ENCODE measurements at regions not wholly inside any gene's neighbourhood (a gene's known extent, or its start where the extent isn't known, plus 50 kb on each side); places are given as distances from the start of the nearest gene placed in this dataset.

GRCh38 chr16:54508351-54508750, 221.8 kb upstream of the IRX3 start:
- no peak overlapping the region for H2BK5ac ChIP-seq (ENCODE audit: low read depth, low read length, poor library complexity, severe bottlenecking)
- H2BK12ac ChIP-seq (ENCODE audit: low read length in 2 of 2): no peak overlapping the region
- 84% methylated on average over 12 of the region's 12 CpGs for WGBS
- H3K23ac ChIP-seq (ENCODE audit: low read length in 2 of 2): no peak overlapping the region
- H2BK15ac ChIP-seq (ENCODE audit: low read depth, poor library complexity, severe bottlenecking): no peak overlapping the region
- H3K79me1 ChIP-seq (replicated peaks; ENCODE audit: low read length, poor library complexity, severe bottlenecking): no peaks in the 10 kb centered on the region
- peaks cover 2% of the 10 kb centered on the region for H3K4me1 ChIP-seq (ENCODE audit: control insufficient read depth, insufficient read depth, low read depth, low read length)
- no peak for DNase-seq
- H3K18ac ChIP-seq (ENCODE audit: low read depth in 1 of 2, low read length in 2 of 2): no peak overlapping the region
- no peak overlapping the region for H3K27ac ChIP-seq (ENCODE audit: low read length, poor library complexity, severe bottlenecking)
- no peak overlapping the region for H2BK120ac ChIP-seq (ENCODE audit: low read depth, low read length)
- no peaks in the 10 kb centered on the region for H3K36me3 ChIP-seq (ENCODE audit: control insufficient read depth in 1 of 2, insufficient read depth in 2 of 2, low read depth in 1 of 2, low read length in 2 of 2)
- H3K14ac ChIP-seq (ENCODE audit: low read length in 2 of 2): no peak overlapping the region
- H3K9me3 ChIP-seq (ENCODE audit: control insufficient read depth, low read length): no peaks in the 10 kb centered on the region
- no peak overlapping the region for H3K9ac ChIP-seq (ENCODE audit: low read length)
- no peak overlapping the region for H4K8ac ChIP-seq (ENCODE audit: low read length)
- no peak overlapping the region for H4K91ac ChIP-seq (ENCODE audit: low read length)
- H3K4me2 ChIP-seq (ENCODE audit: low read length, poor library complexity, severe bottlenecking): no peak overlapping the region
- H3K4ac ChIP-seq (ENCODE audit: low read depth in 1 of 2, low read length in 2 of 2): no peak overlapping the region
- no peak overlapping the region for H3K4me3 ChIP-seq (ENCODE audit: insufficient read depth in 1 of 2, low read depth in 1 of 2, low read length in 2 of 2)
- H2AFZ ChIP-seq (ENCODE audit: low read depth, low read length): no peak overlapping the region
- H3K27me3 ChIP-seq (ENCODE audit: control insufficient read depth in 1 of 2, insufficient read depth in 1 of 2, low read length in 2 of 2): peaks cover 0 to 40% of the 10 kb centered on the region in 2 experiments
- H2AK5ac ChIP-seq (ENCODE audit: low read length, severe bottlenecking): no peak overlapping the region

- DNase-seq: no peak
- 49% methylated on average over 10 of the region's 11 CpGs for WGBS
These were observed 220.3 kb upstream of the IRX3 start for GRCh38 chr16:54506741-54507500.

GRCh38 chr16:54506214-54506580, 219.6 kb upstream of the IRX3 start:
- Histone ChIP-seq H2BK120ac (ENCODE audit: low read depth, low read length) (no peak overlapping the region), H3K14ac (ENCODE audit: low read length in 2 of 2) (no peak overlapping the region), H2AFZ (ENCODE audit: low read depth, low read length) (no peak overlapping the region), H3K23ac (ENCODE audit: low read length in 2 of 2) (no peak overlapping the region), H3K9me3 (ENCODE audit: control insufficient read depth, low read length) (no peaks in the 10 kb centered on the region), H4K8ac (ENCODE audit: low read length) (no peak overlapping the region), H3K4me1 (ENCODE audit: control insufficient read depth, insufficient read depth, low read depth, low read length) (peaks cover 2% of the 10 kb centered on the region), H2BK5ac (ENCODE audit: low read depth, low read length, poor library complexity, severe bottlenecking) (no peak overlapping the region), H3K27ac (ENCODE audit: low read length, poor library complexity, severe bottlenecking) (no peak overlapping the region), H2BK15ac (ENCODE audit: low read depth, poor library complexity, severe bottlenecking) (no peak overlapping the region), H3K4me3 (ENCODE audit: insufficient read depth in 1 of 2, low read depth in 1 of 2, low read length in 2 of 2) (no peak overlapping the region), H3K18ac (ENCODE audit: low read depth in 1 of 2, low read length in 2 of 2) (no peak overlapping the region), H4K91ac (ENCODE audit: low read length) (no peak overlapping the region), H3K36me3 (ENCODE audit: control insufficient read depth in 1 of 2, insufficient read depth in 2 of 2, low read depth in 1 of 2, low read length in 2 of 2) (no peaks in the 10 kb centered on the region), H3K4me2 (ENCODE audit: low read length, poor library complexity, severe bottlenecking) (peak overlapping the region; percentile 57), H3K4ac (ENCODE audit: low read depth in 1 of 2, low read length in 2 of 2) (no peak overlapping the region), H3K79me1 (replicated peaks; ENCODE audit: low read length, poor library complexity, severe bottlenecking) (no peaks in the 10 kb centered on the region), H3K9ac (ENCODE audit: low read length) (no peak overlapping the region), H2BK12ac (ENCODE audit: low read length in 2 of 2) (no peak overlapping the region), H3K27me3 (ENCODE audit: control insufficient read depth in 1 of 2, insufficient read depth in 1 of 2, low read length in 2 of 2) (peaks cover 0 to 36% of the 10 kb centered on the region in 2 experiments), H2AK5ac (ENCODE audit: low read length, severe bottlenecking) (no peak overlapping the region)
- no peak for DNase-seq
- WGBS: 88% methylated on average over 7 of the region's 8 CpGs

More at GRCh38 chr16:54506741-54507500, 220.3 kb upstream of the IRX3 start:
- no peaks in the 10 kb centered on the region for H3K9me3 ChIP-seq (ENCODE audit: control insufficient read depth, low read length)
- no peak overlapping the region for H3K27ac ChIP-seq (ENCODE audit: low read length, poor library complexity, severe bottlenecking)
- H3K18ac ChIP-seq (ENCODE audit: low read depth in 1 of 2, low read length in 2 of 2): no peak overlapping the region
- H3K23ac ChIP-seq (ENCODE audit: low read length in 2 of 2): no peak overlapping the region
- peaks cover 0 to 36% of the 10 kb centered on the region in 2 experiments for H3K27me3 ChIP-seq (ENCODE audit: control insufficient read depth in 1 of 2, insufficient read depth in 1 of 2, low read length in 2 of 2)
- H2BK120ac ChIP-seq (ENCODE audit: low read depth, low read length): no peak overlapping the region
- peak overlapping the region; percentile 57 for H3K4me2 ChIP-seq (ENCODE audit: low read length, poor library complexity, severe bottlenecking)
- H3K14ac ChIP-seq (ENCODE audit: low read length in 2 of 2): no peak overlapping the region
- no peaks in the 10 kb centered on the region for H3K36me3 ChIP-seq (ENCODE audit: control insufficient read depth in 1 of 2, insufficient read depth in 2 of 2, low read depth in 1 of 2, low read length in 2 of 2)
- H4K8ac ChIP-seq (ENCODE audit: low read length): no peak overlapping the region
- H4K91ac ChIP-seq (ENCODE audit: low read length): no peak overlapping the region
- no peak overlapping the region for H2AK5ac ChIP-seq (ENCODE audit: low read length, severe bottlenecking)
- H3K9ac ChIP-seq (ENCODE audit: low read length): no peak overlapping the region
- H2BK15ac ChIP-seq (ENCODE audit: low read depth, poor library complexity, severe bottlenecking): no peak overlapping the region
- no peak overlapping the region for H3K4ac ChIP-seq (ENCODE audit: low read depth in 1 of 2, low read length in 2 of 2)
- no peak overlapping the region for H3K4me3 ChIP-seq (ENCODE audit: insufficient read depth in 1 of 2, low read depth in 1 of 2, low read length in 2 of 2)
- no peak overlapping the region for H2AFZ ChIP-seq (ENCODE audit: low read depth, low read length)
- peaks cover 2% of the 10 kb centered on the region for H3K4me1 ChIP-seq (ENCODE audit: control insufficient read depth, insufficient read depth, low read depth, low read length)
- no peak overlapping the region for H2BK12ac ChIP-seq (ENCODE audit: low read length in 2 of 2)
- no peaks in the 10 kb centered on the region for H3K79me1 ChIP-seq (replicated peaks; ENCODE audit: low read length, poor library complexity, severe bottlenecking)
- H2BK5ac ChIP-seq (ENCODE audit: low read depth, low read length, poor library complexity, severe bottlenecking): no peak overlapping the region

GRCh38 chr16:54505549-54506213, 219.1 kb upstream of the IRX3 start:
- Histone ChIP-seq H3K9ac (ENCODE audit: low read length) (no peak overlapping the region), H2BK5ac (ENCODE audit: low read depth, low read length, poor library complexity, severe bottlenecking) (no peak overlapping the region), H3K27me3 (ENCODE audit: control insufficient read depth in 1 of 2, insufficient read depth in 1 of 2, low read length in 2 of 2) (peaks cover 0 to 36% of the 10 kb centered on the region in 2 experiments), H3K14ac (ENCODE audit: low read length in 2 of 2) (no peak overlapping the region), H4K91ac (ENCODE audit: low read length) (no peak overlapping the region), H3K9me3 (ENCODE audit: control insufficient read depth, low read length) (no peaks in the 10 kb centered on the region), H2AFZ (ENCODE audit: low read depth, low read length) (no peak overlapping the region), H2AK5ac (ENCODE audit: low read length, severe bottlenecking) (no peak overlapping the region), H2BK12ac (ENCODE audit: low read length in 2 of 2) (no peak overlapping the region), H4K8ac (ENCODE audit: low read length) (no peak overlapping the region), H3K4me3 (ENCODE audit: insufficient read depth in 1 of 2, low read depth in 1 of 2, low read length in 2 of 2) (no peak overlapping the region), H3K4ac (ENCODE audit: low read depth in 1 of 2, low read length in 2 of 2) (no peak overlapping the region), H3K23ac (ENCODE audit: low read length in 2 of 2) (no peak overlapping the region), H2BK120ac (ENCODE audit: low read depth, low read length) (no peak overlapping the region), H3K27ac (ENCODE audit: low read length, poor library complexity, severe bottlenecking) (no peak overlapping the region), H3K4me1 (ENCODE audit: control insufficient read depth, insufficient read depth, low read depth, low read length) (peaks cover 2% of the 10 kb centered on the region), H3K18ac (ENCODE audit: low read depth in 1 of 2, low read length in 2 of 2) (no peak overlapping the region), H3K79me1 (replicated peaks; ENCODE audit: low read length, poor library complexity, severe bottlenecking) (no peaks in the 10 kb centered on the region), H3K36me3 (ENCODE audit: control insufficient read depth in 1 of 2, insufficient read depth in 2 of 2, low read depth in 1 of 2, low read length in 2 of 2) (no peaks in the 10 kb centered on the region), H2BK15ac (ENCODE audit: low read depth, poor library complexity, severe bottlenecking) (no peak overlapping the region), H3K4me2 (ENCODE audit: low read length, poor library complexity, severe bottlenecking) (no peak overlapping the region)
- DNase-seq: no peak
- 97% methylated on average over 9 of the region's 10 CpGs for WGBS
